DMS79 (cell line): ENCODE measurements at regions not wholly inside any gene's neighbourhood (a gene's known extent, or its start where the extent isn't known, plus 50 kb on each side); places are given as distances from the start of the nearest gene placed in this dataset.

Source experiments
- DNase-seq: peaks from one replicate; lab custom pipeline; 2025; lab: John Stamatoyannopoulos, UW

DNA sequence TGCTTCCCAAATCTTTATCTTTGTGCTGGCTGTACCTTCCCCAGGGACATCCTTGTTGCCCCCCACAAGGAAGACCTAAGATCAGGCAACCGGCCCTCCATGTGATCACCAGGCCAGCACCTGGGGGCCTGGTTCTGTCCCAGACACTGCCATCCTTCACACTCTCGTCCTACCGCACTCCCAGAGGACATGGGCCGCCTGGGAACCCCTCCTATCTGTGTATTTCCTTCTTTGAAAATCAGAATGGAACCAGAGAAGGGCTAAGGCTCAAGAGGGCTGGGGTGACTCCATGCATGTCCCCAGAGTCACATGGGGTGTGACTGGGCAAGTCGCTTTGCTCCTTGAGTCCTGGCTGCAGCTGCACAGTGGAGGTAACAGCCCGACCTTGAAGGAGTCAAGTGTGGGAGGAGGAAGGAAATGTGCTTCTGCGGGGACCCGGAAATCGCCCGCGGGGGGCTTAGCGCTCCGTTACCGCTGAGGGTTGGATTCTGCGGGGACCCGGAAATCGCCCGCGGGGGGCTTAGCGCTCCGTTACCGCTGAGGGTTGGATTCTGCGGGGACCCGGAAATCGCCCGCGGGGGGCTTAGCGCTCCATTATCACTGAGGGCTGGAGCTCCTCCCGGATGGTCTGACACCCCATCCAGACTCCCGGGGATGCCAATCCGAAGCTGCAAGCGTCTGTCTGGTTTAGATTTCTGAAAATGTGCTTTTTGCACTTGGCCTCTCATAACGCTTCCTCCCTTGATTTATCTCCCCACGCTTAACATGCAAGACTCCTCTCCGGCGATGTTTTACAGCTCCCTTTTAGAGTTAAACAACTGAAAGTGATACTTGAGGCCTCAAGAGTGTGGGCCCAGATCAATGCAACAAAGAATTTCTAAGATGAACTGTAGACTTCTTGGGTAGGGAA is 278.9 kb downstream of the NPHP4 start:
- DNase-seq, result no peak

DNA sequence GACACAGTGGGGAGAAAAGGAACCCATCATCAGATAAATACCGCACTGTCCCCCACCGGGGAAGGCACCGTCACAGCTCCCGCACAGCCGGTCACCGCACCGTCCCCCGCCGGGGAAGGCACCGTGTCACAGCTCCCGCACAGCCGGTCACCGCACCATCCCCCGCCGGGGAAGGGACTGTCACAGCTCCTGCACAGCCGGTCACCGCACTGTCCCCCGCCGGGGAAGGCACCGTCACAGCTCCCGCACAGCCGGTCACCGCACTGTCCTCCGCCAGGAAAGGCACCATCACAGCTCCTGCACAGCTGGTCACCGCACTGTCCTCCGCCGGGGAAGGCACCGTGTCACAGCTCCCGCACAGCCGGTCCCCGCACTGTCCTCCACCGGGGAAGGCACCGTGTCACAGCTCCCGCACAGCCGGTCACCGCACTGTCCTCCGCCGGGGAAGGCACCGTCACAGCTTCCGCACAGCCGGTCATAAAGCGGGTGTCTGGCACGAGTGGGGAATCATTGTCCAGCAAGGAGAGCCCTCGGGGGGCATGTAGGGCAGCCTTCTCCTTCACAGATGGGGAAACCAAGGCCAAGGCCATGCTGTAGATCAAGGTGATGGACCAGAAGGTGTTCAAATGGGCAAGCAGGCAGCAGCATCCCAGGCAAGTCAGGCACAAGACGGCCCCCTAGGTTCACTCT is 280.1 kb downstream of the NPHP4 start:
- DNase-seq, result no peak

DNA sequence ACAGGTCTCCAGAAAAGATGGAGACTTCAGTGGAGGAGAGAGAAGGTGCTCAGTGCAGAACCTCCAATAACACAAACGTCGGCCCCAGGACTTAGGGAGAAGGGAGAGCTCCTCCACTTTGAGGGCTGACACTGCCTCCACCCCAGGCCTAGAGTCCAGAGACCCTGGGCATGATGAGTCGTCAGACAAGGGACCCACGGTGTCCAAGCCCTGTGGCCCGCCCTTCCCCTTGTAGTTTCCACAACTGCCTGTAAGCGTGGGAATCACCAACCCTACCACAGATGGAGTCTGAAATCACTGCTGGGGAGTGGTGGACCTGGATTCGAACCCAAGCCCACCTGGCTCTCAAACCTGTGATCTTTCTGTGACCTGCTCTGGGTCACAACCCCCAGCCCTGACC is 281.1 kb downstream of the NPHP4 start:
- no peak for DNase-seq

DNA sequence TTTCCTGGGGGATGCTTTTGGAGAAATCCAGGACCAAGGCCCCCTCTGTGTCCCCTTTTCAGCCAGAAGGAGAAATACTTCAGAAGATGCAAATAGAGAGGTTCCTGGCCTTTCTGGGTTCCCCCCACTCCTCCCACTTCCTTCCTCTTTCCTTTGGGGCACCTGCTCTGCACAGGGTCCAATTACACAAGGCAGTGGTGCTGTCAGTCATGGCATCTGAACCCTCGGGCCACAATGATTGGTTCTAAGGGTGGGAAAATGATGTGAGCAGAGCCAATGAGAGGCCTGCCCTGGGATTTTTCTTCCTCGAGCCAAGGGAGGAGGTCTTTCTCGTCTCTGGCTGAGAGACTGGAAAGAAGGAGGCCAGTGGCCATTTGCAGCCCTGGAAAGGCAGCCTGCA is 282.2 kb downstream of the NPHP4 start:
- no peak for DNase-seq

DNA sequence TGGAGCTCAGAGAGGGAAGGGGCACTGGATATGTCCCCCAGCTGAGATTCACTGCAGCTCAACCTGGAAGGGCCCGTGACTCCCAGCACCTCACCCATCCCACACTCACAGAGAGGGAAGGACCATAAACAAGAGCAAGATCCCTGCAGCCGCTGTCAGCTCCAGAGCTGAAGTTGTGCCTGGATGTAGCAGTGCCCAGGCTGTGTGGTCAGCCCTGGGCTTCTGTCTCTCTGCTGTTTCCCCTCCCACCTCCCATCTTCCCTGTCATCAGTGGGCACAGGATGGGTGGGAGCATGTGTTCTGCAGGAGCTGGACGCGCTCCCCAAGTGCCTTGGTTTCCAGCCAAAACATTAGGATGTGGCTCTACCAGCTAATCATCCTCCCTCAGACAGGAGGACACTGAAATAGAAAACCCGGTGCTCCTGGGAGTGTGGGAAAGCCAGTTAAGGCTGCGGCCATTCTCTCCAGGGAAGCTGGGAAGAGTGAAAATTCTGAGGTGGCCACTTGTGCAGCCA is 282.7 kb downstream of the NPHP4 start:
- DNase-seq, result no peak

DNA sequence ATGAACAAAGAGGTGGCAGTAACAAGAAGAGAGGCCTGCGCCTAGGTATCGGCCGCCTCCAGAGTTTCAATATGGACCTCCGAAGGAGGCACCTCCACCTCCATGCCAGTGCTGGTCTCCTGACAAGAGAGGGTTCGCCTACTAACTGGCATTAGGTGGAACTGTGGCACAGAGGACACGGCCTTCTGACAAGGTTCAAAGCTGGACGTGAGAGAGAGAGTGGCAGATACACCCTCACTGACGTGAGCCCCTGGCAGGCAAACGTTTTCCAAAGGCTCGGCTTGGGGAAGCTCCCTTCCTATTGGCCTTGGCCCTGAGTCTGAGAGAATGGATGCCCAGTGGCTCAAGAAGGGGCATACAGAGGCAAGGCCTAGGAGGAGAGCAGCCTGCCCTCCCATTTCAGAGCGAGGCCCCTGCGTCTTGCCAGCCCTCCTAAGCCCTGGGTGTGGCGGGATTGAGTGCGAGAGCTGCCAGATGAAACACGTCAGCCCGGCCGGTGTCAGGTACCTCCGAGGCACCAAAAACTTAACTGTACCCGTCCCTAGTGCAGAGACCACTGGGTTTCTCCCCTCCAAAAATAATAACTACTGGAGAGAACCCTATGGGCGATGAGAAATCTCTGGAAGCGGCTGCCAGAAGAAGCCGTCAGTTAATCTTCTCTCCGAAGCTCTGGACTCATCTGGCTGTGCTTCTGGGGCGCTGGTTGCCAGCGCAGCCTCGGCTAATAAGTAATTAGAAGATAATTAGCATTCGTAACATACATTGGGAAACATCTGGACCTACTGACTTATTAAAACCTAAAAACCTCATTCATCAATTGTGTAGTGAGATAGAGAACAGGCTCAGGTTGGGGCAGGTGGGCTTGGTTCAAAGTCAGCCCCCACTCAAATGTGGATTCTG is 283.6 kb downstream of the NPHP4 start:
- DNase-seq, result no peak

DNA sequence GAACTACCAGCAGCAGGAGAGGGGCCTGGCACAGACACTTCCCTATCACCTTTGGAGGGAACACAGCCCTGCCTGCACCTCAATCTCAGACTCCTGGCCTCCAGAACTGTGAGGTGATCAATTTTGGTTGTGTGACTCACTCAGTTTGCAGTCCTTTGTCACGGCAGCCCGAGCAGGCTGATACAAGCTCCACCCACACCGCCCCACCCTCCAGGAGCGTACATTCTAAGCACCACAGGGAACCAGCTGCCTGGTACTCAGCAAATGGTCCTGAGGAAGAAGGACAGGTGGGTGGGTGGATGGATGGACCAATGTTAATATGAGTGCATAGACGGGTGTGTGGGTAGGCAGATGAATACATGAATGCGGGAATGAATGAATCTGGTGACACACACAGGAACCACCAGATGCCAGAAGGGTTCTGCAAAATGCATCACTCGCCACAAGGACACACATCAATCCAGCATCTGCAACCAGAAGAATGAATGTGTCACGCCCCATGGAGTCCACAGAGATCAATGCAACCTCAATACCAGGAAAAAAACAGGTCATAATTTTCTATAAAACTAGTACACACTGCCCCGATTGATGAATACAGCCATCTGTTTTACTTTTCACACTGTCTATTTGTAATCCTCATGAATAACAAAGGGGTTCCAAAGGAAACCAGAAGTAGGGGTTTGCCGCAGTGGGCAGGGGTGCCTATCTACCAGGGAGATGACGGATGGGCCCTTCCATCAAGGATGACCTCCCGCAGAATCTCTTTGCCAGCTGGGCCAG is 284.5 kb downstream of the NPHP4 start:
- no peak for DNase-seq

DNA sequence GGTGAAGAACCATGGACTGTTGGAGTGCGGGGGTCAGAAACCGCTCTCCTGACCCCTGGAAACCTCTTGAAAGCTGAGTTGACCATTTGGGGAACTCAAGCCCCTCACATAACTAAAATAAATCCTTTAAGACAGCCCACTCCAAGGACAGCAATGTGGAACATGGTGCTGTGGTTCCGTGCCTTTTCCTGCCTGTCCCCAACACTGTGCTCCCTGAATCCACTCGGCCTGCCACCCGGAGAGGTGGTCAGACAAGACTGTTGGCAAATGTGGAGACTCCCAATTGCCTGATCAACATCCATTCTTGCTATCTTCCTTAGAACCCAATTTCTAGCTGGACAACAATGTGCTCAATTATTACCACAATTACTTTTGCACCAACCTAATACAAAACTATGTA is 286.0 kb downstream of the NPHP4 start:
- DNase-seq, result no peak

DNA sequence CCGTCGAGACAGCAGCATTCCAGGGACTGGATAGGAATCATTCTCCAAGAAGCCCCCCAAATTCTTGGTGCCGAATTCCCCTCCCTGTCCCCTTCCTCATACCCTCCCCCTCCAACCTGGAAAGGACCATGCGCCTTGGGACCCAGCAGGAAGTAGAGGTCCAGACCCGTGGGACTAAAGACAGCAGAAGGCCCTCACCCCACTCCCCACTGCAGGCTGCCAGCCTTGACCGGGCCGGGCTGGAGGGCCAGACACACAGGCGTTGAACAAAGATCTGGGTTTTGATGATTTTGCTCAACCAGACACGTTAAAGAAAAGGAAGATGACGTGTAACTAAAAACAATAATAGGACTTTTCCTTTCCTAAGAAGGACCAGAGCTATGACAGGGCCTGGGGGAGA is 286.5 kb downstream of the NPHP4 start:
- no peak for DNase-seq

DNA sequence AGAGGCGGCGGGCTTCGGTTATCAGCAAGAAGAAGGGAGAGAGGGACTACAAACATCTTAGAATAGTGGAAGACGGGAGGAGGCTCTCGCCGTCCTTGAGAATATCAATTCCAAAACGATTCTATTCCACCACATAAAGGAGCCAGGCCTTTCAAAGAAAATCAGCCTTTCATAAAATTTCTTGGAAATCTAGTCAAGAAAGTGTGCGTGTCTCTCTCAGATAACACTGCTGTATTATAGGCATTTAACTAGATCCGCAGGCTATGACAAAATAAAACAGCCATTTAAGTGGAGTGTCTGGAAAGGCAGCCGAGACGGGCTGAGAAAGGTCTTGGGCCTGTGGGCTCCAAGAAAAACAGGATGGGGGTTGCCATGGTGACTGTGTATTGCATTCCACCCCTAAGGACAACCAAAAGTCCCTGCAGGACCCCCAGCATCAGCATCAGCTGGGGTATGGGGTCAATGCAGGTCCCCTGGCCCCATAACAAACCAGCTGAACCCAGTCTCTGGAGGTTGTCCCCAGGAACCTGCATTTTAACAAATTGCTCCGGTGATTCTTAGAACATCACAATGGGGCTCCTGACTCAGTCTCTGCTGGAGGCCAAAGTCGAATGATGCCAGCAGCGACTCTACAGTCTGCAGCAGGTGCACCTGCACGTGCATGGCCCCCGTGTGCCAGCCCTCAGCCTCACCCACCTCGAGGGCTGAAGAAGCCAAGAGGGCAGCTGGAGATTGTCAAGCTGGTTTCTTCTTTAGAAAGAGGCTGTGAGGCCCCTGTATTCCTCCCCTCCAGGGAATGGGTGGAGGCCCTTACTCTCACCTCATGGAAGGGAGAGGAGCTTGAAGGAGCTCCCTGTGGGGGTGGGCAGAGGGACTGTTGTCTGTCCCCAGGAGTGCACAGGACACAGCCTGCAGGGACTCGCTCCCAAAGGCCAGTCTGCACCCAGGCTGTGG is 287.4 kb downstream of the NPHP4 start:
- DNase-seq, result no peak

DNA sequence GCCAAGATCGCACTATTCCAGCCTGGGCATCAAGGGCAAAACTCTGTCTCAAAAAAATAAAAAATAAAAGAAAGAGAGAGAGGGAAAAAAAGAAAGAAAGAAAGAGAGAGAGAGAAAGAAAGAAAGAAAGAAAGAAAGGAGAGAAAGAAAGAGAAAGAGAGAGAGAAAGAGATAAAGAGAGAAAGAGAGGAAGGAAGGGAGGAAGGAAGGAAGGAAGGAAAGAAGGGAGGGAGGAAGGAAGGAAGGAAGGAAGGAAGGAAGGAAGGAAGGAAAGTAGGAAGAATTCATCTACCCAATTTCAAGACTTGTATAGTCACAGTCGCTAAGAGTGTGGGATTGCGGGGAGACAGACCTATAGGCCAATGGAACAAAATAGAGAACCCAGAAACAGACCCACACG is 290.6 kb downstream of the NPHP4 start:
- no peak for DNase-seq

DNA sequence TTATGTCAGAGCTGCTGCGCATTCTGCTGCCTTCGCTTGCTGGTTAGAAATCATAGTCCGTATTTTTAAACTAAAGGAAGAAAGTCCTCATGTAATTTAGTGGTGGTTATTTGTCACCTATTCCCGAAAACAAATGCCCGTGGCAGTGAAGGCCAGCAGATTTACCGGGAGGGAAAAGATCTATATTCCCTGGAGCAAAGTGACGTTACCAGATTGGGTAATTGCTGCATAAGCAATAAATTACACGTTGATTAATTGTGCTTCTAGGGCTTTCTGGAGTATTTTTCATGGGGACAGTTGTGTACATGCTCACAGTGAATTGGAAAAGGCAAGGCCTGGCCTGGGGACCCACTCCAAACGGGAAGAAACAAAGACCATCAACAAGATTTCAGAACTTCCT is 298.7 kb downstream of the NPHP4 start:
- no peak for DNase-seq

DNA sequence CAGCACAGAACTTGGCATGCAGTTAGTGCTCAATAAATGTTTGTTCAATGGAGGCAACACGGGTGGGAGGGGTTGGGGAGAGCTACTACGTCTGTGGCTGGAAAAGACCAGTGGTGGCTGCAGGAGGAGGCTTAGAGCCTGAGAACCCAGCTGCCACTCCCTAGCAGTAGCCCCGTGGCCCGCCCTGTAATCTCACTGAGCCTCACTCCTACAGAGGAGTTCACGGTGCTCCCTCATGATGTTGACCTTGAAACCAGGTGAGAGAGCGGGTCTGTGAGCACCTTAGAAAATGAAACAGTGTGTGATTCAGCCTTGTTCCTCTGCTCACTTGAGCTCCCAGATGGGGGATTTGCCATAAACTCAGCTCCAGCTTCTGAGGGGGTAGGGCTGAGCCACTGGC is 299.6 kb downstream of the NPHP4 start:
- DNase-seq, result no peak

DNA sequence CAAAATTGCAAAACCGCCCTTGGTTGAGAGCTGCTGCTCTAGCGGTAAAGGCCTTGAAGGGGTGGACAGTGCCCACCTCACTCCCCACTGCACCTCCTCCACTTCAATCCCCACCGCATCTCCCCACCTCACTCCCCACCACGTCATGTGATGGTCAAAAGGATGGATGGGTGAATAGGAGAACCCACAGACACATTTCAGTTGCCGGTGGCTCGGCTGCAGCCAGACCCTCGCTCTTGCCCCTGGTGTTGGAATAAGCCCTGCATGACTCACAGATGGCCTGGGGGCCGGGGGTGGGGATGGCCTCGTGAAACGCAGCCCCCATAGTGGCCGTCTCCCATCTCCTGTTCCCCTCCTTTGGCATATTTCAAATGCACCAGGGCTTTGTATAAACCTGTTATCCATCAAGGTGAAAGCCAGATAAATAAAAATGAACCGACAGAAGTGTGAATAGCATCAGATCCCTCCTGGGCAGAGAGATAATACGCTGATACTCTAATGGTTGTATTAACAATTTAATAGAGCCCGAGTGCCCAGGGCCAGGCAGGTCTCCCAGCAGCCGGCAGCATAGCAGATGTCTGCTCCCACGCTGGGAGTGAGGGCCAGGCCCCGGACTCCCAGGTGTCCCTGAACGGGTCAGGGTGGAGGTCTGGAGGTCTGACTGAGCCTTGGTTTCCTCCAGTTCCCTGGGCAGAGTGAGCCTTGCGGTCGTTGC is 300.3 kb downstream of the NPHP4 start:
- DNase-seq, result no peak

DNA sequence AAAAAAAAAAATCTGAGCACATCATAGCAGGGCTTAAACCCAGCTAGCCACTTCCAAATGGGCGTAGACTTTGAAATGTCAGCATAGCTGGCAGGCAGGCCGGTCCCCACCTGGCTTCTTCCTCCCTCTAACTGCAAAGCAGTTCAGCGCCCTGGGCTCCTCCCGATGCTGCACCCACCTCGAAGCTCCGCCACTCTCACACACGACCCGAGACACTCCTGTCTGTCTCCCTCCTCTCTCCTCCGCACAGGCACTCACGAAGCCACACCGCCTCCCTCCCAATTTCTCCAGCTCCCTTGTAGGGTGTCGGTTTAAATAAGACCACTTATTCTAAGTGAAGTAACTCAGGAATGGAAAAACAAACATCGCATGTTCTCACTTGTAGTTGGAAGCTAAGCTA is 301.3 kb downstream of the NPHP4 start:
- DNase-seq, result no peak

DNA sequence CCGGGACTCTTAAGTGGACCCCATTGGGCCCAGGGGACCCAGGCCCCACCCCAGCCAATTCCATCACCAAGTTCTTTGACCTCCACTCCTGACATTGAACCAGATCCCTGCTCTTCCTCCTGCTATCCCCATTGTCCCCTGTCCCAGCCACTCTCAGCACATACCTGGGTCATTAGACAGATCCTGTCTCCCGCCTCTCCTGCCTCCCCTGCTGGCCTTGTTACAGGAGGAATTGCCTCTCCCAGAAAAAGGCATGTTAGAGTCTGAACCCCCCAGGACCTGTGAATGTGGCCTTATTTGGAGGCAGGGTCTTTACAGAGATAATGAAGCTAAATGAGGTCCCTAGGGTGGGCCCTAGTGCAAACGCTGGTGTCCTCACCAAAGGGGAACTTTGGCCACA is 301.9 kb downstream of the NPHP4 start:
- DNase-seq, result no peak

DNA sequence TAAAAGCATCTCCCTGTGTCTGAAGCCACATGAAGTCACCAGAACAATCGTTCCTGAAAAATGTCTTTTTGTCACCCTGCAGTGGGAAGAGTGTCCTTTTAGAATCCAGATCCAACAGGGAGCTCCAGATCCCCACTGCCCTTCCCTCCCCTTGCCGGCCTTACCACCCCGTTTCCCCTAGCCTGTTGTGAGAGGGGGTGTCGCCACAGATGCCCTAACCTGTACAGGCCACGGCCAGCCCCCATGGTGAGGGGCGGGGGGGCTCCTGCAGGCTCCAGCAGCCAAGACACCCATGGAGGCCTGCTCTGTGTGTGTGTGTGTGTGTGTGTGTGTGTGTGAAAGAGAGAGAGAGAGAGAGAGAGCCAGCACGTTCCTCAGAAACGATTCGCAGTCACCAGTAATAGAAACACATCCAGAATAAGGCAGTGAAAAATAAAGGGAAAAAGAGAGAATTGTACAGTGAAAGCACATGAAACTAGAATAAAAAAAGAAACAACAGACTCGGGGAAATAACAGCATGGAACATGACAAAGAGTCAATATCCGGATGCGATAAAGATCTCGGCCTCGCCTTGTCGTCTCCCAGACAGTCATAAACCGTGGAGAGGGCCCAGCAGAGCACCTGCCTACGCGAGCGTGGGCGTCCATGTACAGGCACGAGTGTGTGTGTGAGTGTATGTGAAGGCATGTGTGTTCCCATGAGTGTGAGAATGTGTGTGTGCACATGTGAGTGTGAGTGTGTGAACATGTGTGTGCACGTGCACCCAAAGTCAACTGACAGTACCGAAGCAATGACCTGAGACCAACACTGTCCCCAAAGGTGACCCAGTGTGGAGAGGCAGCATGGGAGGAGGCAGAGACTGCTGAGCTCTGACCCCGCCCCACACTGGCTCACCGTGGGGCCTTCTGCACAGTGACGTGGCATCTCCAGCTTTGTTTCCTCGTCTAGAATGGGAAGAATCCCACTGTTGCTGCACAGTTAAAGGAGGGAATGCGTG is 303.8 kb downstream of the NPHP4 start:
- no peak for DNase-seq

DNA sequence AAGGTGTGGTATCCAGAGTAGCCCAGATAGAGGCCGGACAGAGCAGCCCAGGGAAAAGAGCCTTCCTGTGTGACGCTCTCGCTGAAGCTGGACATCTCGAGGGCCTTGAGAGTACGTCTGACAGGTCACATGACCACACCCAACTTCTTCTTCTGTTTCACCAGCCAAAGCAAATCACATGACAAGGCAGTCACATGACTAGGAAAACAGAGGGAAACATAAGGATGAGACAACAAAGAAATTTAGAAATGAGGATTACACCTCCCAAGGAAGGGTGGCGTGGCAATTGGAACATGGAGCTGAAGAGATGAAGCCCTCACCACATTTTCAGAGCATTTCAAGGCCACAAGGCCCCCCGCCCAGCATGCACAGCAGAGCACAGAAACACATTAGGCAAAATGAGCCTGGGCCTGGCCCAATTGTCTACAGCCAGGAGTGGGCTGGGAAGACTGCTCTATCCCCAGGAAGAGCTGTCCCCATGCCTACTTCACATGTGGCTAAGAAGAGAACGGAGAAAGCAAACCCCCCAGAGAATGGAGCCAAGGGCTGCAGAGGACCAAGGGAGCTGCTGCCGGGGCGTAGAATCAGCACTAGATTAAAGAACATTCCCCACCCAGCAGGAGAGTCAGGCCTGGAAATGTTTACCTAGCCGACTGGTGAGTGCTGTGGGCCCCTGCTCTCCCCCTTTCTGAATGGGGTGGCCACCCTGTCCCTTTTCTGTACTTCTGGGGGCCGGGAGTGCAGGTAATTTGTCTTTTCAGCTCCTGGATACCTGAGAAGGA is 305.1 kb downstream of the NPHP4 start:
- no peak for DNase-seq
